SJCRH30 (cell line): ENCODE measurements at regions not wholly inside any gene's neighbourhood (a gene's known extent, or its start where the extent isn't known, plus 50 kb on each side); places are given as distances from the start of the nearest gene placed in this dataset.
"Not testable (repeated sequence)": the region's sequence is repeated elsewhere in the genome, so short reads cannot be mapped to it uniquely, and the experiment has no call there.

Experiments used
- DNase-seq, 2 experiments: peaks; one replicate each; pipeline ENCODE4 v3.0.0-alpha.2; 2015 to 2020
- H3K27ac ChIP-seq: fragments of 250-450 bp; sonication (Bioruptor Pico); 2 replicates; pipeline ENCODE4 v1.5.1; 2020; ENCODE audit warnings: mild to moderate bottlenecking, moderate library complexity
- H3K27me3 ChIP-seq: fragments of 250-450 bp; sonication (Bioruptor Pico); 2 replicates; pipeline ENCODE4 v1.5.1; 2020; ENCODE audit warnings: mild to moderate bottlenecking, moderate library complexity
- H3K36me3 ChIP-seq: fragments of 250-450 bp; sonication (Bioruptor Pico); 2 replicates; pipeline ENCODE4 v1.5.1; 2020; ENCODE audit warnings: mild to moderate bottlenecking, moderate library complexity
- H3K4me1 ChIP-seq: fragments of 250-450 bp; sonication (Bioruptor Pico); 2 replicates; pipeline ENCODE4 v1.5.1; 2020; ENCODE audit warnings: mild to moderate bottlenecking, moderate library complexity
- H3K4me3 ChIP-seq: fragments of 250-450 bp; sonication (Bioruptor Pico); 2 replicates; pipeline ENCODE4 v1.5.1; 2020; ENCODE audit warnings: mild to moderate bottlenecking, moderate library complexity
- H3K9me3 ChIP-seq: fragments of 250-450 bp; sonication (Bioruptor Pico); replicated peaks from 2 replicates; pipeline ENCODE4 v1.5.1; 2020; ENCODE audit warnings: mild to moderate bottlenecking, moderate library complexity

GRCh38 chr18:71403501-71403900, 1114.7 kb downstream of the SOCS6 start:
- Histone ChIP-seq H3K36me3 (no peaks in the 10 kb centered on the region), H3K4me1 (no peaks in the 10 kb centered on the region), H3K27ac (no peak overlapping the region), H3K9me3 (no peaks in the 10 kb centered on the region), H3K27me3 (no peaks in the 10 kb centered on the region), H3K4me3 (no peak overlapping the region)
- no peak for DNase-seq

- H3K27me3 ChIP-seq, result no peaks in the 10 kb centered on the region
- no peak overlapping the region for H3K4me3 ChIP-seq
- H3K4me1 ChIP-seq, result no peaks in the 10 kb centered on the region
- no peaks in the 10 kb centered on the region for H3K36me3 ChIP-seq
- no peak overlapping the region for H3K27ac ChIP-seq
- H3K9me3 ChIP-seq, result no peaks in the 10 kb centered on the region
- DNase-seq, result peak; percentile 6 to 41
Observed at GRCh38 chr18:71398531-71398930, 1109.7 kb downstream of the SOCS6 start.

GRCh38 chr18:71388148-71388547, 1099.3 kb downstream of the SOCS6 start:
- Histone ChIP-seq H3K4me3 (no peak overlapping the region), H3K27ac (no peak overlapping the region), H3K9me3 (no peaks in the 10 kb centered on the region), H3K4me1 (no peaks in the 10 kb centered on the region), H3K36me3 (no peaks in the 10 kb centered on the region), H3K27me3 (no peaks in the 10 kb centered on the region)
- DNase-seq, result no peak

DNA sequence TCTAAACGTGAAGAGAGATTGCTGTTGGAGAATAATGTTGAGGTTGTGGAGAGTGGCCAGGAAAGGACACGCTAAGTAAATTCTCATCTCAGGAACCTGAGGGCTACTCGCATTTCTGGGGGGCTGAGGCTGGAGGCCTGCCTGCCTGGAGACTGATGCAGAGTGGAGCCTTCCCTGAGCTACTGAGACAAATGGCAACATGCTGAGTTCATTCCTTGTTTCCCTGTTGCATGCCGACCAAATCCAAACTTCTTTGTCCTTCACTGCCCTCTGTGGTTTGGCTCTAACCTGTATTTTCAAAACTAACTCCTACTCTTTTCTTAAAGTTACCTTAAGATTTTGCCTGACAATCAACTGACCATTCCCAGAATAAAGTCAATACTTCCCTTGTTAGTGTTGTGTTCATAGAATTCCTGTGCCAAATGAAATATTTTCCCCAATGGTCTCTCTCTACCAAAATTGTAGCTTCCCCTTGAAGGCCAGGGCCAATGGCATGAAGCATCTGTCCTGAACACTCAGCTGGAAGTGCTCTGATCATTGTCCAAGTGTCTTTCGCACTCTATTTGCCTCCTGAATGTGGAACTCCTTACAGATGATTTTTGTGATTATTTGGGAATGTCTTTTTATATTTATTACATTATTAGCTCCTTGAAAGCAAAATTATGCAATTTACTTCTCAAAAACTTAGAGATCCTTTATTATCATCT, 1085.6 kb downstream of the SOCS6 start:
- DNase-seq, result no peak
- no peaks in the 10 kb centered on the region for H3K36me3 ChIP-seq
- no peaks in the 10 kb centered on the region for H3K27me3 ChIP-seq

DNA sequence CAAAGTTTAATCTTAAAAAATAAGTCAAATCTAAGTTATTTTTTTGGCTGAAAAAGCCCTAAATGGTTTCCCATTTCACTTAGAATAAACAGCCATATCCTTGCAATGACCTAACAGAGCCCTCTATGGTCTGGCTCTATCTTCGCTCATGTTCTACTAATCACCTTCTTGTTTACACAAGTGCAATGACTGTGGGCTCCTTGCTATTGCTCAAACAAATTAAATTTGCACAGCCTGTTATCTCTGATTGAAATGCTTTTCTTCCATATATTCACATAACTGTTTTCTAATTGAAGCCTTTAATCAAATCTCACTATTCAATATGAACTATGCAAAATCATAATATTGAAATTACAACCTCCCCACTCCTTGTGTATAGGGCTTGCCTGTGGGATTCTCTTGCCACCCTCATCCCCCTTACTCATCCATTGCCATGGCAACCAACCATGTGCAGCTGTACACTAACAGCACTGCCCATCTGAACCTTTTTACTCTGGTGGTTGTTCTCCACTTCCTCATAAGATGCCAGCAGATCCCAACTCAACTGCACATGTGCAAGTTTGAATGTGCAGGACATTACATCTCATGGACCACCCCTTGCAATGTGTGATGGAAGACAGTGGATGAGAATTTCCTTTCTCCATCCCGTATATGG, 1083.2 kb downstream of the SOCS6 start:
- Histone ChIP-seq H3K4me1 (no peaks in the 10 kb centered on the region), H3K36me3 (no peaks in the 10 kb centered on the region), H3K27me3 (no peaks in the 10 kb centered on the region), H3K27ac (no peak overlapping the region), H3K4me3 (no peak overlapping the region), H3K9me3 (no peaks in the 10 kb centered on the region)
- DNase-seq, result no peak

More for the DNA sequence above, 1085.6 kb downstream of the SOCS6 start:
- no peak overlapping the region for H3K27ac ChIP-seq
- no peaks in the 10 kb centered on the region for H3K4me1 ChIP-seq
- H3K4me3 ChIP-seq, result no peak overlapping the region
- no peaks in the 10 kb centered on the region for H3K9me3 ChIP-seq

DNA sequence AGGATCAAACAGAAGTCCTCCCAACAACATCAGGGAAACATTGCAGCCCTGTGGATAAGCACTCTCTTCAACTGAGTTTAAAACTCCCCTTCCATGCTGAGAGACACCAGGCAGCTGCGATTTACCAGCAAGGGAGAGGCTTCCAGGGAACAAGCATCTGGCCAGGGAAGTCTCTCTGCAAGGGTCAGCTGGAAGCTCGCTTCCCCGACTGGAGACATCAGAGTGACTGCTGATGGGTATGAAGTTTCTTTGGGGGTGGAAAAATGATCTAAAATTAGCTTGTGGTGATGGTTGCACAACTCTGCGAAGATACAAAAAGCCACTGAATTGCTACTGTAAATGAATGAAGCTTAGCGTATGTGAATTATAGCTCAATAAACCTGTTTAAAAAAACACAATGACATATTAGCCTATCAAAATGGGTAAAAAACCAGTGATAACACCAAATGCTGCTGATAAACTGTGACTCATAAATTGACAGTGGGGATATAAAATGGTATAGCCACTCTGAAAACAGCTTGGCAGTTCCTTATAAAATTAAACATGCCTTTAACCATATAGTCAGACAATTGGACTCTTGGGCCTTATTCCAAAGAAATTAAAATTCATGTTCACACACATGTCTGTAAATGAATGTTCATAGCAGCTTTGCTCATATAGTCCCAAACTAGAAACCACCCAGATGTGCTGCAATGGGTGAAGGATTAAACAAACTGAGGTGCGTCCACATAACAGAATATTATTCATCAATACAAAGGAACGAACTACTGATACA, 1082.0 kb downstream of the SOCS6 start:
- H3K4me3 ChIP-seq, result no peak overlapping the region
- no peaks in the 10 kb centered on the region for H3K9me3 ChIP-seq
- H3K4me1 ChIP-seq, result no peaks in the 10 kb centered on the region
- H3K27me3 ChIP-seq, result no peaks in the 10 kb centered on the region
- no peaks in the 10 kb centered on the region for H3K36me3 ChIP-seq
- DNase-seq, result no peak
- H3K27ac ChIP-seq, result no peak overlapping the region

GRCh38 chr18:71370095-71370494, 1081.2 kb downstream of the SOCS6 start:
- H3K9me3 ChIP-seq, result no peaks in the 10 kb centered on the region
- no peaks in the 10 kb centered on the region for H3K27me3 ChIP-seq
- H3K27ac ChIP-seq, result no peak overlapping the region
- no peaks in the 10 kb centered on the region for H3K36me3 ChIP-seq
- no peak for DNase-seq
- H3K4me1 ChIP-seq, result no peaks in the 10 kb centered on the region
- no peak overlapping the region for H3K4me3 ChIP-seq

- Histone ChIP-seq H3K9me3 (no peaks in the 10 kb centered on the region), H3K27me3 (no peaks in the 10 kb centered on the region), H3K36me3 (no peaks in the 10 kb centered on the region), H3K4me3 (no peak overlapping the region), H3K4me1 (no peaks in the 10 kb centered on the region), H3K27ac (no peak overlapping the region)
- no peak for DNase-seq
Observed at GRCh38 chr18:71362140-71362539, 1073.3 kb downstream of the SOCS6 start.

- H3K27ac ChIP-seq, H3K4me1 ChIP-seq, H3K27me3 ChIP-seq, DNase-seq, H3K36me3 ChIP-seq, H3K4me3 ChIP-seq, H3K9me3 ChIP-seq: not testable (repeated sequence)
Observed at GRCh38 chr18:71355599-71355998, 1066.8 kb downstream of the SOCS6 start.

DNA sequence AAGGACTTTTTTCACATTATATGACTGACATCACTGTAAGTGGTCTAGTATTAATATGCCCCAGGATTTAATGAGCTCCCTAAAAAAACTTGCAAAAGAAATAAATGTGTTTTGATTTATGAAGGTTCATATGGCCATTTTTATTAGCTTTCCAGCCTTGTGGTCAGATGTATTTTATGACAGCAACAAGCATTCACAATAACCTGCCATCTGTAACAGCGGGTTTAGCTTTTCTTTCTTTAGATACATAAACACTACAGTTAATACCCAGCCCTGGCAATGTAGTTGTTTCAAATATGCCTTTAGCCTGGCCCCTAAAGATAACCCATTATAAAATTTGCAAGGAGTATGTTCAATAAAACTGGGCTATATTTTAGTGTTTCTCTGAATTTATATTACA, 1063.8 kb downstream of the SOCS6 start:
- no peak overlapping the region for H3K27ac ChIP-seq
- no peaks in the 10 kb centered on the region for H3K4me1 ChIP-seq
- no peaks in the 10 kb centered on the region for H3K36me3 ChIP-seq
- no peaks in the 10 kb centered on the region for H3K9me3 ChIP-seq
- H3K27me3 ChIP-seq, result no peaks in the 10 kb centered on the region
- DNase-seq, result no peak
- no peak overlapping the region for H3K4me3 ChIP-seq

DNA sequence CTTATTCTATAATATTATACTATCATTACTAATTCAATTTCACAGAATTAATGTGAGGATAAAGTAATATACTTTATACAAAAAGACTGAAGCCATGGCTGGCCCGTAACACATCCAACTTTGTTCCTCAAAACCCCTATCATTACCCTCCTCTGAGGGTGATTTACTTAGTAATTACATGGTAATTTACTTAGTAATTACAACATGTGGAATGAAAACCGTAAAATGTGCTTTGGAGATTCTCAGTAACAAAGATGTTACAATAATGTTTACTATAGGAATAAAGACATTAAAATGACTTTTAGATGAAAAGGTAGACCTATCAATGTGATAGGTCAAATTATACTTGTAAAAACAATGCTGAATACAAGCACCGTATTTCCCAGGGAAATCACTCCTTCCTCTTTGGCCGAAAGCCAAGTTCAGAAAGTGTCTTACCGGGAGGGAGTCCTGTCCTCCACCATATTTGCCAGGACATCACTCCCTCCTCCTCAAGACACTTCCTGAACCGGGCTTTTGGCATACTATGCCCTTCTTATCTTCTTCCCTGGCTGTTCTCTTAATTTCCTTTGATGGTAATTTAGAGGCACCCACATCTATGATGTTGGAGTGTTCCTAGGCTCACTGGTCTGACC, 1047.8 kb downstream of the SOCS6 start:
- Histone ChIP-seq H3K27ac (no peak overlapping the region), H3K27me3 (no peaks in the 10 kb centered on the region), H3K4me1 (no peaks in the 10 kb centered on the region), H3K4me3 (no peak overlapping the region), H3K9me3 (no peaks in the 10 kb centered on the region), H3K36me3 (no peaks in the 10 kb centered on the region)
- peak in 1 of 2 experiments; percentile 1 for DNase-seq

GRCh38 chr18:71329563-71329962, 1040.7 kb downstream of the SOCS6 start:
- Histone ChIP-seq H3K27ac (no peak overlapping the region), H3K9me3 (no peaks in the 10 kb centered on the region), H3K27me3 (no peaks in the 10 kb centered on the region), H3K4me1 (no peaks in the 10 kb centered on the region), H3K36me3 (no peaks in the 10 kb centered on the region), H3K4me3 (no peak overlapping the region)
- no peak for DNase-seq

DNA sequence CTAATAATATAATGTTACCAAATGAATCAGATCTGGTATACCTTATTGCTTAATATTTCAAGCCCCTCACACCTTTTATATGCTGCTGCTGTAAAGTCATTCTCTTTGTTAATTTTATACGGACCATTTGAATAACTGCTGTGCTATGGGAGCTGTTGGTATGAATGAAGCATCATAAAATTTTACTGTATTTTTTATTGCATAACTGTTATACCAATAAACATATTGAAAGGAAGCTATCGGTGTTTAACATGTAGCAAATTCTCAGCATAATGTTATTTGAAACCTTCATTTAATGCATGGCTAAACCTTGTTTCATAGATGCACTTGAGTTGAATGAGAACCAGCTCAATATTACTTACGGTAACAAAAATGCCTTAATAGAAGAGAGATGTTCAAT, 1040.3 kb downstream of the SOCS6 start:
- Histone ChIP-seq H3K4me3 (no peak overlapping the region), H3K4me1 (no peaks in the 10 kb centered on the region), H3K9me3 (no peaks in the 10 kb centered on the region), H3K27me3 (no peaks in the 10 kb centered on the region), H3K36me3 (no peaks in the 10 kb centered on the region), H3K27ac (no peak overlapping the region)
- no peak for DNase-seq

- H3K27me3 ChIP-seq, result no peaks in the 10 kb centered on the region
- no peak for DNase-seq
- H3K9me3 ChIP-seq, result no peaks in the 10 kb centered on the region
- no peaks in the 10 kb centered on the region for H3K4me1 ChIP-seq
- H3K4me3 ChIP-seq, result no peak overlapping the region
- no peaks in the 10 kb centered on the region for H3K36me3 ChIP-seq
- no peak overlapping the region for H3K27ac ChIP-seq
Observed at GRCh38 chr18:71327850-71328249, 1039.0 kb downstream of the SOCS6 start.

DNA sequence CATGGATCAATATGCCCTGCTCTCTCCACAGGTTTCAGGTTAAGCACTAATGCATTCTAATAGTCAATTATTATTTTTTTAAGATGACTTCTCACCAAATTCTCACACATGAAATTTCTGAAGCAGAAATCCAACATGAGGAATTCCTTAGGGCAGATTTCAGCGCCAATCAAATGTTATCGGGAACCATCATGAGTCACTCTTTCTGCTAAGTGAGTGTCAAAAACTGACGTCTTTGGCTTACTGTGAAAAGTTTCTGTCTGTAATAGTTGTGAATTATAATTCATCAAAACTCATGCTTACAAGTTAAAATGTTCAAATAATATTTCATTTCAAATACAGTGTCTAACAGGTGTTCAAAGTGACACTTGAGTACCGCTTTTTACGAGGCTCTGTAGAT, 1038.6 kb downstream of the SOCS6 start:
- Histone ChIP-seq H3K27ac (no peak overlapping the region), H3K36me3 (no peaks in the 10 kb centered on the region), H3K27me3 (no peaks in the 10 kb centered on the region), H3K4me1 (no peaks in the 10 kb centered on the region), H3K4me3 (no peak overlapping the region), H3K9me3 (no peaks in the 10 kb centered on the region)
- no peak for DNase-seq
